GM12875 (cell line): ENCODE measurements at regions not wholly inside any gene's neighbourhood (a gene's known extent, or its start where the extent isn't known, plus 50 kb on each side); places are given as distances from the start of the nearest gene placed in this dataset.

ENCODE experiments used
- H3K4me3 ChIP-seq: one replicate; pipeline ENCODE4 v1.5.1; 2011; ENCODE audit warnings: low read depth, low read length, control low read depth
- TF ChIP-seq, protein P1 (sequence below): IDR thresholded peaks from 2 replicates; pipeline ENCODE4 v1.5.1; 2011; ENCODE audit warnings: low read depth, mild to moderate bottlenecking, control low read depth, inconsistent platforms, low read length, moderate library complexity, borderline replicate concordance; ENCODE audit not compliant: insufficient read depth

DNA sequence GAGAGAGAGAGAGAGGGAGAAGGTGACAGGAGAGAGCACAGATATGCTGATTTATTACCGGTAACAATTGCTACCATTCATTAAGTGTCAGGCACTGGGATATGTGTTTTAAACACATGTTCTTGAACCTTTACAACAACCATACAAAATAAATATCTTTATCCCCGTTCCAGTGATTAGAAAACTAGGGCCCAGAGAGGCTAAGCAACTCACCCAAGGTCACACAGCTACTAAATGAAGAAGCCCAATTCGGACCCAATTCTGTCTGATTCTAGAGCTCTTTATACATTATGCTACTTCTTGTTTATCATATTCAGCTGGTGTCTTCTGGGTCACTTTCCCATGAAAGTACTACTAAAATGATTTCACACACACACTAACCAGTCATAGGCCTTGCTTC, 154.0 kb upstream of the RAG2 start:
- TF ChIP-seq, protein P1, sequence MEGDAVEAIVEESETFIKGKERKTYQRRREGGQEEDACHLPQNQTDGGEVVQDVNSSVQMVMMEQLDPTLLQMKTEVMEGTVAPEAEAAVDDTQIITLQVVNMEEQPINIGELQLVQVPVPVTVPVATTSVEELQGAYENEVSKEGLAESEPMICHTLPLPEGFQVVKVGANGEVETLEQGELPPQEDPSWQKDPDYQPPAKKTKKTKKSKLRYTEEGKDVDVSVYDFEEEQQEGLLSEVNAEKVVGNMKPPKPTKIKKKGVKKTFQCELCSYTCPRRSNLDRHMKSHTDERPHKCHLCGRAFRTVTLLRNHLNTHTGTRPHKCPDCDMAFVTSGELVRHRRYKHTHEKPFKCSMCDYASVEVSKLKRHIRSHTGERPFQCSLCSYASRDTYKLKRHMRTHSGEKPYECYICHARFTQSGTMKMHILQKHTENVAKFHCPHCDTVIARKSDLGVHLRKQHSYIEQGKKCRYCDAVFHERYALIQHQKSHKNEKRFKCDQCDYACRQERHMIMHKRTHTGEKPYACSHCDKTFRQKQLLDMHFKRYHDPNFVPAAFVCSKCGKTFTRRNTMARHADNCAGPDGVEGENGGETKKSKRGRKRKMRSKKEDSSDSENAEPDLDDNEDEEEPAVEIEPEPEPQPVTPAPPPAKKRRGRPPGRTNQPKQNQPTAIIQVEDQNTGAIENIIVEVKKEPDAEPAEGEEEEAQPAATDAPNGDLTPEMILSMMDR = no peak
- no peak overlapping the region for H3K4me3 ChIP-seq

DNA sequence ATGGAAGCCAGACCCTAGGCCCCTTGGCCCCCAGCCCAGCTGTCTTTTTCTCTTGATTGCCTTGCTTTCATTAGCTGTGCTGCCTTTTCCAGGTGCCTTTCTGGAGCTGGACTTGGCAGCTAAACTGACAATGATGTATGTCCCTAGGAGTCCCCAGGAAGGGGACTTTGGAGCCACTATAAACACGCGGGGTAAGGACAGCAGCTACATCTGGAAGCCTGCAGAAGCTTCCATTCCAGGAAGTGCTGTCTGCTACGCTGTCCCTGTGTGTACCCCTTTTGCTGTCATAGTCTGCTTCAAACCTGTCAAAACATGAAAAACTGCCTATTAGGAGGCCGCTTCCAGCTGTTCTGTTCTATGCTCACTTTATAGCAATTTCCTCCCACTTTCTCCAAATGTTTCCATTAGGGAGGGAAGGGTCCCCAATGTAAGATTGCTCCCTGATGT, 153.3 kb upstream of the RAG2 start:
- TF ChIP-seq, protein P1 = no peak
- no peak overlapping the region for H3K4me3 ChIP-seq

DNA sequence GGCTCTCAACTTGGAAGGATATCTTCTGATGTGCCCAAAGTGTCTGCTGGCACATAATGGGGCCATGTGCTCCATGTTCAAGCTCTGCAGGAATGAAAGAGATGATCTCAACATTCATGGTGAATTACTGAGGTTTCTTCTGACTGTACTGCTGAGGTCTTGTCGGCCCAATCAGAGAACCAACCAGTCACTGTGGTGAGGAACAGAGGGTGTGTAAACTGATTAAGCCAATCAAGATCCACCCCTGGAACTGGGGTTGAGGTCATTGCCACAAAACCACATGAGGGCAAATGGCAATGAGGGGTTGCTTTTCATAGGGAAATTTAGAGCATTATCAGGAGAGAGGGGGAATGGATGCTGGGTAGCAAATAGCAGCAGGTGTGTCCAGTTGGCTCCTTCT, 152.3 kb upstream of the RAG2 start:
- TF ChIP-seq, protein P1 = no peak
- no peak overlapping the region for H3K4me3 ChIP-seq

DNA sequence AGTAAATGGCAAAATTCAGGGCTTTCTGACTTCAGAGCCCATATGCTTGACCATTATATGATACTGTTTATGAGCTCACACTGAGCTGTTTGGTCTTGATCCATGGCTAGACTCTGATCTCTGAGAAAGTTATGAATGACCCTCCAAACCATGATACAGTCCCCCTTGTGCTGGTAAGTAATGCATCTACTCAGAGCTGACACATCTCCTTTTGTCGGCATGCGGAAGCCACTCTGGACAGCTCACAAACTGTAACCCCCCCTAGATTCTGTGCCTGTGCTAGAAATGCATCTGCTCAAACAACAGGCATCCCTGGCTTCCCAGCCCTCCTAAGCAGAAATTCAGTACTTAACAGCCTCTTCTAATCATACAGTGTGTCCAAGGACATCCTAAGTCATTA, 150.8 kb upstream of the RAG2 start:
- TF ChIP-seq, protein P1 = no peak
- no peak overlapping the region for H3K4me3 ChIP-seq

DNA sequence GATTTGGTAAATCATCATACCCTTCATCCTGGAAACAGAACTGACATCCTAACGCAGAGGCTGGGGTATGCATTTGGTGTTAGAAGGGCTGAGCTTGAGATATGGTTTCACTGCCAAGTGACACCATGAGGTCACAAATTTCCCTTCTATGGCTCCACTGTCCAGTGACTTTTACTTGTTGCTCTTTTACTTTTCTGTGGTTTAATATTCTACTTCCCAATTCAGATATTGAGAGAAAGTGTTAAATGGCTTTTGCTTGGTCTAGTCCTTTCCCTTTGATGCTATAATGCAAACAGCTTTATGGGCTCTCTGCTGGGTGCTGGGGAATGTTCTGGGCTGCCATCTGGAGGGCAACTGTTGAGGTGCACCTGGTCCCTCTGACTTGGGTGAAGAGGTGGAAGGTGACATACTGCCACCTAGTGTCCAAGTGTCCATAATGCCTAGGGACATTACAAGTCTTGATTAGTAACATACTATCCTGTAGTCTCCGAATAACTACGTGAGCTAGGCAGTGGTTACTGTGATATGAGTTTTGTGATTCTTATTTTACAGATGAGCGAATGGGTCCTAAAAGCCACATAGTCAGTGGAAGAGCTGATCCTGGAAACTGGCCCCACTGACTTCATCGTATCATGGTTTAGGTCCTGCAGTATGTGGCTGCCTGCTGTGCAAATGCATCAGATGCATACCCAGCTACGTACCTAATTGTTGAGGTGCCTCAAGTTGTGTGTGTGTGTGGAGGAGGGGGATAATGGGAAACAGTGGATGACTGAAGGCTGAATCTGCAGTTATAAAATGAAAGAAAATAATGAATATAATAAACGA, 149.1 kb upstream of the RAG2 start:
- H3K4me3 ChIP-seq = no peak overlapping the region

DNA sequence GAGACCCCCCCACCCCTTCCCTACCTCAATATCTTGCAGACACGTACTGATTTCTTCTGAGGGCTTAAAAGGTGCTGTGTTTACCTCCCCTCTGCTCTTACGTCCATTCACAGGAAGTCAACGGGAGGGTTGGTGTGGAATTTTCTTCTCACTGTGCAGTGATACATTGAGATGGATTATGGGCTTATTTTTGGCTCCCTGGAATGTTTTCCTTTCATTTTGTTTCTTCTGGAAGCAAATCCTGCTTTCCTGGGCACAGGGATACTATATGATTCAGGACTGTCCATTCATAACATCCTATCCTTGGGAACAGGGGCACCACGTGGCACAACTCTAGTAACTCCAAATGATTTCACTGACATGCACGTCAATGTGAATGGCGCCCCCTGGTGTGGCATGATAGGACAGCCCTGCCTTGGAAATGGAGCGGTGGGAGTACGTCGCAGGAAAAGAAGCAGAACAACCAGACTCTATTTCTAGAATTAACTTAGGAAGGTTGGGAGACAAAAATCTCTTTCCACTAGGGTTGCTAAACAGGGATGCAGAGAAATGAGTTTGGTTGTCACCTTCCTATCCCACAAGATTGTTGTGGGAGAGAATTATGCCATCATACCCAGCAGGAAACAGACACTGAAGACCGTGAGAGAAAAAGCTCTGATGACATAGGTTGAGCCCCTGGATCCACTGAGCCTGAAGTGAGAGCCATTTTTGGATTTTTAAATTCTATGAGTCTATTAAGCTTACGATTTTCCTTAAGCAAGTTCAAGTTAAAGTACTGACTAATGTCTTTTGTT, 146.5 kb upstream of the RAG2 start:
- no peak overlapping the region for H3K4me3 ChIP-seq
- TF ChIP-seq, protein P1 = peak; percentile 82

More for the DNA sequence above, 149.1 kb upstream of the RAG2 start:
- TF ChIP-seq, protein P1 = peak; percentile 91

DNA sequence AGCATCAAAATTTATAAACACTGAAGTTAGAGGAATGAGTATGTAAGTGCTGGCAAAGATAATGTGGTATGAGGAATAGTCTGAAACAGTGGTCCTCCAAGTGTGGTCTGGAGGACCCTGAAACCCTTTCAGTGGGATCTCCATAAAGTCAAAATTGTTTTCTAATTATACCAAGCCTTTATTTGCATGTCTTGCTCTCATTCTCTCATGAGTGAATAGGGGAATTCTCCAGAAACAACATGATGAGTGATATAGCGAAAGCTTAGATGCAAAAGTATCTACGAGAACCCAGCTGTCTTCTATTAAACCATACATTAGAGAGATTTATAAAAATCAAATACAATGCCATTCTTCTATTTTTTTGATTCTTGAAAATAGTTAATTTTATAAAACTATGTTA, 145.0 kb upstream of the RAG2 start:
- TF ChIP-seq, protein P1 = no peak
- no peak overlapping the region for H3K4me3 ChIP-seq
